HepG2 (cell line): ENCODE measurements at regions not wholly inside any gene's neighbourhood (a gene's known extent, or its start where the extent isn't known, plus 50 kb on each side); places are given as distances from the start of the nearest gene placed in this dataset.

Source experiments
- ATAC-seq: fragments of 200-7000 bp; cut with Tn5 transposase; 3 replicates; pipeline ENCODE4 v1.9.1; 2020; ENCODE audit warnings: mild to moderate bottlenecking, moderate library complexity
- BruUV-seq: library from RNA; stranded (reverse); fragments of 400-500 nt; replicated peaks from 2 replicates; lab custom pipeline; 2021; lab: Mats Ljungman, UMichigan
- CTCF ChIA-PET: fragments of 300-600 bp; formaldehyde crosslinking; extraction: SDS; loops from one replicate; lab custom pipeline; 2021; ENCODE audit warnings: low total read pairs, inconsistent platforms, low intra/inter-chr PET ratio; lab: Yijun Ruan, JAX
- POLR2A ChIA-PET: fragments of 350-600 bp; sonication (Branson Sonifier 250); formaldehyde crosslinking; loops from one replicate; lab custom pipeline; 2020; ENCODE audit warnings: antibody characterized with exemption, inconsistent platforms; lab: Yijun Ruan, JAX
- DNase-seq: peaks from one replicate; pipeline ENCODE4 v3.0.0-alpha.2; 2015; ENCODE audit warnings: low spot score
- FAIRE-seq: peaks from 3 replicates; lab custom pipeline; 2011; peaks lifted over from hg19 to GRCh38; lab: Jason Lieb, UNC
- H2AFZ ChIP-seq: one replicate; pipeline ENCODE4 v1.6.1; 2011; ENCODE audit warnings: low read length, inconsistent platforms
- H3K27ac ChIP-seq: fragments of 300-600 bp; 3 replicates; pipeline ENCODE4 v1.8.0; 2011; ENCODE audit warnings: mixed run types, mild to moderate bottlenecking, mixed read lengths, low read length, inconsistent platforms; ENCODE audit not compliant: insufficient read depth; ENCODE audit errors: extremely low read length
- H3K27me3 ChIP-seq, 2 experiments: fragments of 200-600 bp in 1 of 2; 2 replicates in 1 of 2; 3 replicates in 1 of 2; pipeline versions ENCODE4 v1.6.0 to v1.8.0; 2011; ENCODE audit warnings: low read length in 2 of 2, mild to moderate bottlenecking in 2 of 2, moderate library complexity in 2 of 2, inconsistent platforms in 1 of 2; ENCODE audit not compliant: insufficient read depth in 2 of 2, control insufficient read depth in 1 of 2
- H3K36me3 ChIP-seq, 2 experiments: fragments of 200-600 bp in 1 of 2; replicated peaks in 1 of 2; 2 replicates in 1 of 2; 3 replicates in 1 of 2; pipeline versions ENCODE4 v1.5.1 to v1.8.0; 2011; ENCODE audit warnings: low read length in 2 of 2, inconsistent platforms in 1 of 2; ENCODE audit not compliant: insufficient read depth in 2 of 2, control insufficient read depth in 1 of 2
- H3K4me1 ChIP-seq: 2 replicates; pipeline ENCODE4 v1.5.1; 2012; ENCODE audit warnings: low read length, inconsistent platforms; ENCODE audit not compliant: insufficient read depth
- H3K4me2 ChIP-seq: 2 replicates; pipeline ENCODE4 v1.6.0; 2011; ENCODE audit warnings: low read depth, low read length, inconsistent platforms
- H3K4me3 ChIP-seq, 3 experiments: fragments of 200-600 bp in 1 of 3; sonication (generic), shearing (Covaris generic) in 1 of 3; replicated peaks in 1 of 3; 2 replicates each; pipeline ENCODE4 v1.5.1; 2011 to 2016; ENCODE audit warnings: low read length in 3 of 3, inconsistent platforms in 2 of 3, low read depth in 2 of 3, mild to moderate bottlenecking in 2 of 3, control low read depth in 1 of 3, mixed read lengths in 1 of 3; ENCODE audit not compliant: insufficient read depth in 1 of 3
- H3K79me2 ChIP-seq: one replicate; pipeline ENCODE4 v1.6.1; 2011; ENCODE audit warnings: low read length, inconsistent platforms; ENCODE audit not compliant: insufficient read depth
- H3K9ac ChIP-seq: 2 replicates; pipeline ENCODE4 v1.6.0; 2011; ENCODE audit warnings: mild to moderate bottlenecking, low read depth, low read length, inconsistent platforms; ENCODE audit not compliant: insufficient read depth
- H3K9me3 ChIP-seq: 2 replicates; pipeline ENCODE4 v1.5.1; 2012; ENCODE audit warnings: mild to moderate bottlenecking, low read length
- H4K20me1 ChIP-seq: 2 replicates; pipeline ENCODE4 v1.6.0; 2011; ENCODE audit warnings: inconsistent platforms, mild to moderate bottlenecking, low read length, moderate library complexity; ENCODE audit not compliant: insufficient read depth
- ARID4A ChIP-seq: sonication (generic); formaldehyde crosslinking; IDR thresholded peaks from 2 replicates; pipeline ENCODE4 v1.5.0; 2020; ENCODE audit warnings: mild to moderate bottlenecking, missing genetic modification reagents, borderline replicate concordance
- CREB3 ChIP-seq: sonication (generic); formaldehyde crosslinking; IDR thresholded peaks from 2 replicates; pipeline ENCODE4 v1.5.0; 2020; ENCODE audit warnings: missing genetic modification reagents
- GPN1 ChIP-seq: sonication (generic); formaldehyde crosslinking; IDR thresholded peaks from 2 replicates; pipeline ENCODE4 v1.5.1; 2020; ENCODE audit warnings: missing genetic modification reagents, borderline replicate concordance
- MTERF4 ChIP-seq: sonication (generic); formaldehyde crosslinking; IDR thresholded peaks from 2 replicates; pipeline ENCODE4 v1.8.0; 2023; ENCODE audit warnings: mild to moderate bottlenecking, missing genetic modification reagents
- MZF1 ChIP-seq: sonication (generic); formaldehyde crosslinking; IDR thresholded peaks from 2 replicates; pipeline ENCODE4 v1.8.1; 2023; ENCODE audit warnings: mild to moderate bottlenecking, missing genetic modification reagents, borderline replicate concordance
- RBM22 ChIP-seq: fragments of 200-400 bp; formaldehyde crosslinking; optimal IDR thresholded peaks from 2 replicates; pipeline ENCODE3; 2017; ENCODE audit warnings: mild to moderate bottlenecking, low read length, moderate library complexity
- ZKSCAN5 ChIP-seq: sonication (generic); formaldehyde crosslinking; IDR thresholded peaks from 2 replicates; pipeline ENCODE4 v1.5.1; 2020; ENCODE audit warnings: mild to moderate bottlenecking, missing genetic modification reagents
- ZNF253 ChIP-seq: sonication (generic); formaldehyde crosslinking; IDR thresholded peaks from 2 replicates; pipeline ENCODE4 v1.8.0; 2022; ENCODE audit warnings: mild to moderate bottlenecking, missing genetic modification reagents, borderline replicate concordance
- ZNF3 ChIP-seq: IDR thresholded peaks from 2 replicates; pipeline ENCODE4 v1.7.0; 2017; ENCODE audit warnings: inconsistent platforms
- ZNF704 ChIP-seq: sonication (generic); formaldehyde crosslinking; IDR thresholded peaks from 2 replicates; pipeline ENCODE4 v1.8.1; 2023; ENCODE audit warnings: mild to moderate bottlenecking, inconsistent platforms, moderate library complexity, missing genetic modification reagents, borderline replicate concordance
- ZNF788 ChIP-seq: sonication (generic); formaldehyde crosslinking; IDR thresholded peaks from 2 replicates; pipeline ENCODE4 v1.5.0; 2020; ENCODE audit warnings: mild to moderate bottlenecking, missing genetic modification reagents, borderline replicate concordance
- WGBS: methylation state at CpG from one replicate; pipeline ENCODE4 v1.1.6; 2017; ENCODE audit warnings: low lambda C conversion rate; 5-methylcytosine and 5-hydroxymethylcytosine counted together
- in situ Hi-C: cut with HindIII; loops from 2 replicates; pipeline ENCODE4 v1.10.0; 2017; ENCODE audit warnings: low pct_unique_long_range_greater_than_20kb; ENCODE audit not compliant: extremely low pct_ligation_motif_present
- intact Hi-C: fragments of 100-400 bp; cut with micrococcal nuclease; formaldehyde crosslinking; loops from one replicate; pipeline ENCODE4 v1.10.0; 2022; ENCODE audit not compliant: unreplicated experiment

- POLR2A ChIA-PET: no interaction called here
- FAIRE-seq (no peak), ATAC-seq (no peak), DNase-seq (no peak)
- Histone ChIP-seq H3K4me1 (no peaks in the 10 kb centered on the region), H3K9ac (no peak overlapping the region), H3K4me3 (no peak overlapping the region), H3K9me3 (no peaks in the 10 kb centered on the region), H3K36me3 (no peaks in the 10 kb centered on the region), H3K4me2 (no peak overlapping the region), H2AFZ (no peak overlapping the region), H3K79me2 (no peaks in the 10 kb centered on the region), H3K27me3 (no peaks in the 10 kb centered on the region), H4K20me1 (no peaks in the 10 kb centered on the region), H3K27ac (no peak overlapping the region)
- no peak for TF ChIP-seq ZNF3 (CRISPR knock-in tag)
- no peak for TF ChIP-seq ZKSCAN5 (CRISPR knock-in tag)
- WGBS: 24% methylated on average over 3 of the region's 3 CpGs
- CTCF ChIA-PET: no interaction called here
- in situ Hi-C loops: no loop called here
- intact Hi-C loops: no loop called here
- no TSS peak for BruUV-seq
Measured at GRCh38 chr6:135109761-135110160, 55.1 kb upstream of the HBS1L start.

- no peak overlapping the region for H2AFZ ChIP-seq
- FAIRE-seq (no peak), DNase-seq (no peak), ATAC-seq (no peak)
- no peak overlapping the region for H3K4me3 ChIP-seq
- H3K79me2 ChIP-seq: no peaks in the 10 kb centered on the region
- in situ Hi-C loops (no loop called here), intact Hi-C loops (no loop called here)
- ChIA-PET POLR2A (no interaction called here), CTCF (no interaction called here)
- H3K9ac ChIP-seq: no peak overlapping the region
- H3K9me3 ChIP-seq: no peaks in the 10 kb centered on the region
- no peaks in the 10 kb centered on the region for H3K27me3 ChIP-seq
- 48% methylated on average over 5 of the region's 5 CpGs for WGBS
- H3K4me2 ChIP-seq: no peak overlapping the region
- H3K36me3 ChIP-seq: no peaks in the 10 kb centered on the region
- H4K20me1 ChIP-seq: no peaks in the 10 kb centered on the region
- no TSS peak for BruUV-seq
- H3K4me1 ChIP-seq: no peaks in the 10 kb centered on the region
- no peak overlapping the region for H3K27ac ChIP-seq
- TF ChIP-seq ZNF253 (CRISPR knock-in tag) (no peak), MZF1 (no peak), CREB3 (CRISPR knock-in tag) (no peak), ZNF788 (CRISPR knock-in tag) (no peak), MTERF4 (CRISPR knock-in tag) (no peak), ZNF704 (CRISPR knock-in tag) (no peak), RBM22 (no peak), GPN1 (CRISPR knock-in tag) (no peak), ARID4A (CRISPR knock-in tag) (no peak)
Measured at GRCh38 chr6:135108692-135109091, 54.1 kb upstream of the HBS1L start.
